ENCODE measurements at regions not wholly inside any gene's neighbourhood (a gene's known extent, or its start where the extent isn't known, plus 50 kb on each side); places are given as distances from the start of the nearest gene placed in this dataset.

DNA sequence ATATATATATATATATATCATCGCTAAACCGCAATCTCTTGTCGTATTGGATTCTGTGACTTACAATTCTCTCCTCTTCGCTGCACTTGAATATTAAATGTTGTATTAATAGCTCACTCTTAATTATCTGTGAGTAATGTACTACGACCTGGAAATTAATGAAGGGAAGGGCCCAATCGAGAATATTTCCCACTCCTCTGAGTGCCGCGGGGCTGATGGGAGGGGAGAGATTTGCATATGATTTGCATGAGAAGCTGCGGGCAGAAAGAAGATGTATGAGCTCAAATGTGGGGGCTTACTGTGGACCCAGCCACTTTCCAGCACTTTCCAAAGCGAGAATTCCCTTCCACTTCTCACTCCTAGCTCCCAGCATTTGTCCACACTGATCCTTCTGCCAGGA, 141.2 kb downstream of the MN1 start:
- peaks cover 3 to 10% of the 10 kb centered on the region in 2 experiments; a peak in 3 of 5 replicates for H3K9me3 Mint-ChIP-seq
- Histone ChIP-seq H3K14ac (ENCODE audit: insufficient read depth, low read length) (no peak overlapping the region), H3K18ac (ENCODE audit: insufficient read length, low read depth, low read length) (no peak overlapping the region), H2AFZ (ENCODE audit: low read length) (no peak overlapping the region), H2AK5ac (ENCODE audit: insufficient read length, low read length) (no peak overlapping the region), H3K9me3 (ENCODE audit: control insufficient read depth, low read depth, low read length) (no peaks in the 10 kb centered on the region), H3K23me2 (ENCODE audit: insufficient read length, low read depth, low read length, poor library complexity, severe bottlenecking) (no peaks in the 10 kb centered on the region), H3K79me1 (ENCODE audit: insufficient read depth, low read depth, low read length, poor library complexity, severe bottlenecking) (no peaks in the 10 kb centered on the region), H3K4ac (ENCODE audit: low read depth, low read length) (no peak overlapping the region), H3K9ac (ENCODE audit: extremely low read depth, insufficient read length, low read length) (no peak overlapping the region), H4K20me1 (ENCODE audit: control insufficient read depth, insufficient read depth, insufficient read length) (no peaks in the 10 kb centered on the region), H4K8ac (replicated peaks; ENCODE audit: insufficient read length, low read depth, low read length) (no peak overlapping the region), H3T11ph (ENCODE audit: low read length) (no peak overlapping the region), H3K4me2 (ENCODE audit: insufficient read depth, insufficient read length, low read length) (no peak overlapping the region), H4K5ac (ENCODE audit: insufficient read length, low read depth, low read length) (no peak overlapping the region), H2BK120ac (ENCODE audit: low read depth, low read length, poor library complexity, severe bottlenecking) (no peak overlapping the region), H3K27me3 (ENCODE audit: insufficient read depth, low read length) (no peaks in the 10 kb centered on the region), H2BK15ac (ENCODE audit: low read depth, low read length) (no peak overlapping the region), H2BK5ac (ENCODE audit: insufficient read length, low read length) (no peak overlapping the region), H2BK12ac (ENCODE audit: insufficient read length, low read depth, low read length) (no peak overlapping the region), H3K79me2 (ENCODE audit: insufficient read depth, low read length) (no peaks in the 10 kb centered on the region), H3K23ac (ENCODE audit: insufficient read length, low read depth, low read length) (no peak overlapping the region), H2BK20ac (ENCODE audit: low read depth, low read length, poor library complexity, severe bottlenecking) (no peak overlapping the region), H3K56ac (ENCODE audit: insufficient read length, low read depth, low read length) (no peak overlapping the region), H4K91ac (ENCODE audit: insufficient read length, low read depth, low read length) (no peak overlapping the region), H3K27ac (ENCODE audit: insufficient read length, low read depth, low read length) (no peak overlapping the region), H3K4me1 (ENCODE audit: insufficient read depth, low read length) (peaks cover 4% of the 10 kb centered on the region; the same call in 1 of the 2 replicates)
- H3K36me3 Mint-ChIP-seq (ENCODE audit: insufficient read depth in 1 of 3, low read depth in 3 of 3): peaks cover 0 to 2% (median 0%) of the 10 kb centered on the region in 3 experiments; a peak in 2 of 7 replicates
- H3K4me1 Mint-ChIP-seq: peaks cover 15 to 19% of the 10 kb centered on the region in 2 experiments
- peaks cover 18% of the 10 kb centered on the region for H3K27me3 Mint-ChIP-seq (ENCODE audit: low read depth)
- H3K4me3 Mint-ChIP-seq: no peak overlapping the region
- TF ChIP-seq, protein P1, sequence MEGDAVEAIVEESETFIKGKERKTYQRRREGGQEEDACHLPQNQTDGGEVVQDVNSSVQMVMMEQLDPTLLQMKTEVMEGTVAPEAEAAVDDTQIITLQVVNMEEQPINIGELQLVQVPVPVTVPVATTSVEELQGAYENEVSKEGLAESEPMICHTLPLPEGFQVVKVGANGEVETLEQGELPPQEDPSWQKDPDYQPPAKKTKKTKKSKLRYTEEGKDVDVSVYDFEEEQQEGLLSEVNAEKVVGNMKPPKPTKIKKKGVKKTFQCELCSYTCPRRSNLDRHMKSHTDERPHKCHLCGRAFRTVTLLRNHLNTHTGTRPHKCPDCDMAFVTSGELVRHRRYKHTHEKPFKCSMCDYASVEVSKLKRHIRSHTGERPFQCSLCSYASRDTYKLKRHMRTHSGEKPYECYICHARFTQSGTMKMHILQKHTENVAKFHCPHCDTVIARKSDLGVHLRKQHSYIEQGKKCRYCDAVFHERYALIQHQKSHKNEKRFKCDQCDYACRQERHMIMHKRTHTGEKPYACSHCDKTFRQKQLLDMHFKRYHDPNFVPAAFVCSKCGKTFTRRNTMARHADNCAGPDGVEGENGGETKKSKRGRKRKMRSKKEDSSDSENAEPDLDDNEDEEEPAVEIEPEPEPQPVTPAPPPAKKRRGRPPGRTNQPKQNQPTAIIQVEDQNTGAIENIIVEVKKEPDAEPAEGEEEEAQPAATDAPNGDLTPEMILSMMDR (conservative IDR thresholded peaks at IDR 0.05): no peak
- no CpG with 5 or more reads among the region's 10 CpGs for WGBS (ENCODE audit: extremely low coverage, insufficient read length, low lambda C conversion rate)
- DNase-seq: no peak
- no peak overlapping the region for H3K27ac Mint-ChIP-seq
